ENCODE measurements at regions not wholly inside any gene's neighbourhood (a gene's known extent, or its start where the extent isn't known, plus 50 kb on each side); places are given as distances from the start of the nearest gene placed in this dataset.

GRCh38 chr9:107960916-107961315 lies 471.3 kb upstream of the KLF4 start:
- TF ChIP-seq CTCF (IDR thresholded peaks at IDR 0.05; ENCODE audit: borderline replicate concordance, insufficient read depth, low read depth, low read length): no peak
- H3K4me3 ChIP-seq (ENCODE audit: low read depth, low read length): no peak overlapping the region

- H3K4me3 ChIP-seq (ENCODE audit: low read depth, low read length): no peak overlapping the region
- TF ChIP-seq CTCF (IDR thresholded peaks at IDR 0.05; ENCODE audit: borderline replicate concordance, insufficient read depth, low read depth, low read length): no peak
These were observed 464.7 kb upstream of the KLF4 start for GRCh38 chr9:107954312-107954711.

- no peak overlapping the region for H3K4me3 ChIP-seq (ENCODE audit: low read depth, low read length)
- TF ChIP-seq CTCF (IDR thresholded peaks at IDR 0.05; ENCODE audit: borderline replicate concordance, insufficient read depth, low read depth, low read length): no peak
These were observed 464.1 kb upstream of the KLF4 start for GRCh38 chr9:107953556-107954125.

- no peak overlapping the region for H3K4me3 ChIP-seq (ENCODE audit: low read depth, low read length)
- no peak for TF ChIP-seq CTCF (IDR thresholded peaks at IDR 0.05; ENCODE audit: borderline replicate concordance, insufficient read depth, low read depth, low read length)
These were observed 463.2 kb upstream of the KLF4 start for GRCh38 chr9:107952773-107953172.

GRCh38 chr9:107951511-107951910 lies 461.9 kb upstream of the KLF4 start:
- H3K4me3 ChIP-seq (ENCODE audit: low read depth, low read length): no peak overlapping the region
- no peak for TF ChIP-seq CTCF (IDR thresholded peaks at IDR 0.05; ENCODE audit: borderline replicate concordance, insufficient read depth, low read depth, low read length)

GRCh38 chr9:107949061-107949460 lies 459.5 kb upstream of the KLF4 start:
- no peak overlapping the region for H3K4me3 ChIP-seq (ENCODE audit: low read depth, low read length)
- TF ChIP-seq CTCF (IDR thresholded peaks at IDR 0.05; ENCODE audit: borderline replicate concordance, insufficient read depth, low read depth, low read length): no peak

GRCh38 chr9:107948601-107949000 lies 459.0 kb upstream of the KLF4 start:
- H3K4me3 ChIP-seq (ENCODE audit: low read depth, low read length): no peak overlapping the region
- no peak for TF ChIP-seq CTCF (IDR thresholded peaks at IDR 0.05; ENCODE audit: borderline replicate concordance, insufficient read depth, low read depth, low read length)

All from GM12875 (cell line).